Stimulated activated CD4-positive, alpha-beta T cell treated with anti-CD3 and anti-CD28 coated beads, Interleukin-1b, Interleukin-23, amount 100 ng/mL, for 4 hours (primary cell): ENCODE measurements at regions not wholly inside any gene's neighbourhood (a gene's known extent, or its start where the extent isn't known, plus 50 kb on each side); places are given as distances from the start of the nearest gene placed in this dataset.

Experiments used
- DNase-seq, 2 donors: peaks; one replicate each; pipeline ENCODE4 v3.0.0-alpha.2; 2020; ENCODE audit warnings: low read depth in 2 of 2

- no peak for DNase-seq
These were observed 579.1 kb downstream of the BMP2 start for GRCh38 chr20:7346562-7346961.

GRCh38 chr20:7347409-7347808 lies 579.9 kb downstream of the BMP2 start:
- no peak for DNase-seq

DNA sequence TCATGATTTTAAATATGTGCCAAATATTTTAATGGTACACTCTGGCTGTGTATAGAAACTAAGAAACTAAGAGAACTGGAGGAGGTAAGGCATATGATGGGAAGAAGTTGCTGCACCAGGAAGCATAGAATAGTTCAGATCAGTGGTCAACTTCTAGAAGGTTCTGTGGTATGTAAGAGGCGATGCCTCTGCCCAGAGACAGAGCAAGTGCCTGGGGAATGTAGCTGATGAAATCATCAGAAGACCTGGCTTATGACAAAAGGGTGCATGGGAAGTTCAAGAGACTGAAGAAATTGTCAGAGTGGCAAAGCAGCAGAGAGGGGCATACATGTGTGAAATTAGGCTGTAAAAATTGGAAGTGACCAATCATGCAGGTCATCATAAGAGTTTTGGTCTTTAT lies 580.8 kb downstream of the BMP2 start:
- DNase-seq, result no peak

- DNase-seq, result no peak
These were observed 584.7 kb downstream of the BMP2 start for GRCh38 chr20:7352165-7352564.

DNA sequence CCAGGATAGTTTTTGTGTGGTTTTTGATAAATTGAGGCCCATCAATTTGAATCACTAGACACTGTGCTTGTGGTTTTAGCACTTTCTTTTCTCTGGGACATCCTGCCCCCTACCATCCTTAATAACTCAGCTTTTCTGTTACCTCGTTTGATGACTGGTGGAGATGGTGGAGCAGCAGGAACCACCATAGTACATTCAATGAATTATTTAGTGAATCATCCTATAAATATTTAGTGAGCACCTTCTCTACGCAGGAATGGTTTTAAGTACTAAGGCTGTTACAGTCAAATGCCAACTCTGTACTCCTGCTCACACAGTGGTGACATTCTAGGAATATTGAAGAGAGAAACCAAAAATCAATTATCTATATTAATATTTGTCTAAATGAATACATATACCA lies 585.2 kb downstream of the HAO1 start:
- no peak for DNase-seq

DNA sequence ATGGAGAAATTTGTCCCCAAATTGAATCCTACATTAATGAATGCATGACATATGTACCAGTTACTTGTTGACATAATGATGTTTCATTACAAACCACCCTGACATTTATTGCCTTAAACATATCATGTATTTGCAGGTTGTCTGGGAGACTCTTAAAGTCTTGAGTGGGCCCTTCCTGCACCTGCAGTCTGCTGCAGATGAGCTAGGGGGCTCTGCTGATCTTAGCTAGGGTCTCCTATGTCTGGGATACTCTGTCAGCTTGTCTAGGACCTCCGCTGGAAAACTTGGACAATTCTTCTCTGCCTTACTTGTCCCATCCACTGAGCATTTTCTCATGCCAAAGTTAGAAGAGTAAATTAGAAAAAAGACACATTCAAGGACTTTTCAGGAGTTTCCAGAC lies 581.6 kb downstream of the HAO1 start:
- DNase-seq, result no peak

DNA sequence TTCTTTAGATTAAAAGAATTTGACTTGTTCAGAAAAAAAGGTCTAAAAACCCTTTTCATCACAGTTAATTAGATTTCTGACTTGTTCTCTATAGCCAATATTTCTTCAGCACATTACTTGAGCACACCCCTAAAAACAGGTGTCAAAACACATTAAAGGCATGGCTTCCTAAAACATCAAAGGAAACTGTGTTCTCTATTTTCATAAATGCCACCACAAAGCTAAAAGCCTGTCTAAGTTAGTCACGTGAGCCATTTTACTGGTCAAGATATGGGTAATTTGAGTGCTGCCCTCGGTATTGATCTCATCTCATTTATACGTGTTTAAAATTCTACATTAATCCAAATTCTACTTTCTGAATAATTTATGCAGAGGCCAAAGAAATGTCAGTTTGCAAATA lies 580.5 kb downstream of the HAO1 start:
- no peak for DNase-seq

- no peak for DNase-seq
These were observed 578.9 kb downstream of the HAO1 start for GRCh38 chr20:7361321-7361720.

GRCh38 chr20:7361931-7362330 lies 578.3 kb downstream of the HAO1 start:
- DNase-seq, result no peak

- DNase-seq, result no peak
These were observed 577.7 kb downstream of the HAO1 start for GRCh38 chr20:7362601-7363000.

DNA sequence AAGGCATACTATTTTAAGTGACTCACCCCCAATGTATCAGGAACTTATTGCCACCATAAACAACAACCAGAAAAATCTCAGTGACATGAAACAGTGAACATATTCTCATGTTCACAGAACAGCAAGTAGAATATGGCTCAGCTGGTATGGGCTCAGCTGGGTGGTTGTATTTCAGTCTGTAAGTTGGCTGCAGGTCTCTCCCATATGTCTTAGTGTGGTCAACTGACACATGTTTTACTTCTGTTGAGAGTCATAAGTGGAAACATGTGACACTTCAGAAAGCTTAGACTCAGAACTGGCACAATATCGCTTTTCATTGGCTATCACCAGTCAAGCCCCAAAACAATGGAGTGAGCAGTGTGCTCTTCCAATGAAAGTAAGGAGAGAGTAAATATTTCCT lies 574.1 kb downstream of the HAO1 start:
- DNase-seq, result no peak

GRCh38 chr20:7371518-7372163 lies 568.6 kb downstream of the HAO1 start:
- DNase-seq, result no peak

- no peak for DNase-seq
These were observed 564.4 kb downstream of the HAO1 start for GRCh38 chr20:7375905-7376304.

DNA sequence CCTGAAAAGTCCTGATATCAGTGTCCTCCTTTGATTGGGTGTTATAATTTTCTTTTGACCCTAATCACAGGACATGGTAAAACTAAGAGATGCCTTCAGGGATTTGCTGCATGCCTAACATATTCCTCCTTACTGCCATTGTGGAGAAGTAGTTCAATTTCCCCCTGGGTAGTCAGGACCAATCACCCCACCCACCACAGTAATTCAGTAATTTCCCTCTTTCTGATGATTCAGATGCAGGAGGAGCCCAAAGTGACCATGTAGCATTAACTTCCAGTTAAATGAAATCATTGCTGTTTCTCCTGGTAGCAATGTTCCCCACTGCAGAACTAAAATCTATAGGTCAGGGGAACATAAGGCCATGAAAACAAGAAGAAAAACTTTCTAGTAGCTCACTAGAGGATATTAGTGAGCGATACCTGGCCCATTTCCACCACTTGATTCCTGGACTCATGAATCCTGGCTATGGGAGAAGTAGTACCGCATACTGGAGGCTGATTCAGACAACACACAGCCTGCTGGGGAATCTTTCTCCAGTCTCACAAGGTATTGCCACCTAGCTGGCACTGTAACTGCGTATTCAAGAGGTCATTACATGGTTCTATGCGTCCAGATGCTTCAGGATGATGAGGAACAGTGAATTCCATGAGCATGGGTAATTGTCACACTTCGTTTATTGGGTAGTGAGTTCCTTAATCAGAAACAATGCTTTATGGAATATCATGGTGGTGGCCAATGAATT lies 561.2 kb downstream of the HAO1 start:
- DNase-seq, result no peak

- DNase-seq, result no peak
These were observed 560.5 kb downstream of the HAO1 start for GRCh38 chr20:7379621-7380220.

- DNase-seq, result no peak
These were observed 557.0 kb downstream of the HAO1 start for GRCh38 chr20:7383216-7383615.

GRCh38 chr20:7387638-7388193 lies 552.5 kb downstream of the HAO1 start:
- no peak for DNase-seq

GRCh38 chr20:7389216-7389615 lies 551.0 kb downstream of the HAO1 start:
- no peak for DNase-seq

GRCh38 chr20:7392542-7393206 lies 547.6 kb downstream of the HAO1 start:
- no peak for DNase-seq

GRCh38 chr20:7399114-7399513 lies 541.1 kb downstream of the HAO1 start:
- no peak for DNase-seq

- no peak for DNase-seq
These were observed 540.7 kb downstream of the HAO1 start for GRCh38 chr20:7399575-7399974.

DNA sequence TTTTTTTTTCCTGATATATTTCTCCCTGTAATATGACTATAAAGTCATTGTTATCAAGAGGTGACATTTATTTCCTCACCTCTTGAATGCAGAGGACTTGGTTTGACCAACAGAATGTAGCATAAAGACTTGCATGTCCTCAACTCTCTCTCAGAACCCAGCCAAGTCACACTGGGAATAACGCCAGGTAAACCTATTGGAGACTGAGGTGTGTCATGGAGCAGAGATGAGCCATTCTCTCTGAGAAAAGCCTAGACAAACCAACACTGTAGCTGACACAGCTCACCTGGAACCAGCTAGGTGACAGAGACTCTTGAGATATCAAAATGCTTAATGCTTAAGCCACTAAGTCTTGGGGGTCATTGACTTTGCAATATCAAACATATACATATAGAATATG lies 533.6 kb downstream of the HAO1 start:
- DNase-seq, result no peak
